AG09319 (cell line): ENCODE measurements at regions not wholly inside any gene's neighbourhood (a gene's known extent, or its start where the extent isn't known, plus 50 kb on each side); places are given as distances from the start of the nearest gene placed in this dataset.

Source experiments
- DNase-seq: peaks from one replicate; pipeline ENCODE4 v3.0.0-alpha.2; 2010; ENCODE audit warnings: low read depth; ENCODE audit errors: extremely low read depth
- TF ChIP-seq, protein P1 (sequence below): IDR thresholded peaks from 2 replicates; pipeline ENCODE4 v1.5.1; 2011; ENCODE audit warnings: low read depth, mild to moderate bottlenecking, inconsistent platforms, low read length, moderate library complexity

DNA sequence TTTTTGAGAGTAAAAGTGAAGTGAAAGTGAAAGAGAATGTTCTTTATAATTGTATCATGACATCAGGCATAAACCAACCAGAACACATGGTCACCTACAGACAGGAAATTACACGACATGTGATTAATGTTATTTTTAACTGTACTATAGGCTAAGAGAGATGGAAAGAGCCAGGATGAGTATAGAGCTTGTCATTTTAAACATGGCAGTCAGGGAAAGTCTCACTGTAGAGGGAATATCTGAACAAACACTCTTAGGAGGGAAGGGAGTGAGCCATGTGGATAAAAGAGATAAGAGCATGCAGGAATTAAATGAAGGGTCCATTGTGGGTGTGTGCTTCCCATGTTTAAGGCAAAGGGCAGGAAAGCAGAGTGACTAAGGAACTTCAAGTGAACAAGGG, 599.1 kb upstream of the FAT3 start:
- TF ChIP-seq, protein P1, sequence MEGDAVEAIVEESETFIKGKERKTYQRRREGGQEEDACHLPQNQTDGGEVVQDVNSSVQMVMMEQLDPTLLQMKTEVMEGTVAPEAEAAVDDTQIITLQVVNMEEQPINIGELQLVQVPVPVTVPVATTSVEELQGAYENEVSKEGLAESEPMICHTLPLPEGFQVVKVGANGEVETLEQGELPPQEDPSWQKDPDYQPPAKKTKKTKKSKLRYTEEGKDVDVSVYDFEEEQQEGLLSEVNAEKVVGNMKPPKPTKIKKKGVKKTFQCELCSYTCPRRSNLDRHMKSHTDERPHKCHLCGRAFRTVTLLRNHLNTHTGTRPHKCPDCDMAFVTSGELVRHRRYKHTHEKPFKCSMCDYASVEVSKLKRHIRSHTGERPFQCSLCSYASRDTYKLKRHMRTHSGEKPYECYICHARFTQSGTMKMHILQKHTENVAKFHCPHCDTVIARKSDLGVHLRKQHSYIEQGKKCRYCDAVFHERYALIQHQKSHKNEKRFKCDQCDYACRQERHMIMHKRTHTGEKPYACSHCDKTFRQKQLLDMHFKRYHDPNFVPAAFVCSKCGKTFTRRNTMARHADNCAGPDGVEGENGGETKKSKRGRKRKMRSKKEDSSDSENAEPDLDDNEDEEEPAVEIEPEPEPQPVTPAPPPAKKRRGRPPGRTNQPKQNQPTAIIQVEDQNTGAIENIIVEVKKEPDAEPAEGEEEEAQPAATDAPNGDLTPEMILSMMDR: no peak
- no peak for DNase-seq

GRCh38 chr11:91624021-91624420, 600.6 kb upstream of the FAT3 start:
- DNase-seq: no peak
- TF ChIP-seq, protein P1: no peak

DNA sequence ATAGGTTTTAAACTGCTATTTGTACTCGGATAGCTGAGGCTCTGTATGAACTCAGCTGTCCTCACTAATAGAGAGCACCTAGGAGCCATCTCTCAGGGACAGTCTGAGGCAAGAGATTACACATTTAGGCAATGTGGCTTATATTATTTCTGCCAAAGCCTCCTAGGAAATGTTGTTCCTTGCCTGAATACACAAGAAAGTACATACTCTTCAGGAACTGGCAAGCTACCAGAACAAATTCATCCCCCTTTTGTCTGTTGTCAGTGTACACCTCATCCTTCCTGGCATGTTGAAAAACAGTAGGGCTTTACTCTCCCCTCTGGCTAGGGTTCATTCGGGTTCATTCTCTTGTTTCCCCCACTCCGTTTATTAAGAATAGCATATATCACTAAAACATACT, 615.9 kb upstream of the FAT3 start:
- TF ChIP-seq, protein P1: no peak
- no peak for DNase-seq

GRCh38 chr11:91596111-91596510, 628.5 kb upstream of the FAT3 start:
- DNase-seq: no peak
- TF ChIP-seq, protein P1: no peak

GRCh38 chr11:91591021-91591420, 633.6 kb upstream of the FAT3 start:
- no peak for DNase-seq
- TF ChIP-seq, protein P1: no peak

DNA sequence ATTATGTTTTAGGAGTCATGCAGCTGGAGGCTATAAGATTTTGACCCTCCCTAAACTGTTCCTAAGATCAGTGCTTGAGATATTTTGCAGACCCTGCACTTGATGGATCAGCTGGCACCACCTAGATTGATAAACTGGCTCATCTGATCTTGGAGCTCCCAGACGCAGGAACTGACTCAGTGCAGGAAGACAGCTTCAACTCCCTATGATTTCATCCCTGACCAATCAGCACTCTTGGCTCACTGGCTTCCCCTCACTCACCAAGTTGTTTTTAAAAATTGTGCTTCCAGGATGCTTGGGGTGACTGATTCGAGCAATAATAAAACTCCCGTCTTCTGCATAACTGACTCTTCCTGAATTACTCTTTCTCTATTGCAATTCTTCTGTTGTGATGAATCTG, 637.5 kb upstream of the FAT3 start:
- TF ChIP-seq, protein P1: no peak

DNA sequence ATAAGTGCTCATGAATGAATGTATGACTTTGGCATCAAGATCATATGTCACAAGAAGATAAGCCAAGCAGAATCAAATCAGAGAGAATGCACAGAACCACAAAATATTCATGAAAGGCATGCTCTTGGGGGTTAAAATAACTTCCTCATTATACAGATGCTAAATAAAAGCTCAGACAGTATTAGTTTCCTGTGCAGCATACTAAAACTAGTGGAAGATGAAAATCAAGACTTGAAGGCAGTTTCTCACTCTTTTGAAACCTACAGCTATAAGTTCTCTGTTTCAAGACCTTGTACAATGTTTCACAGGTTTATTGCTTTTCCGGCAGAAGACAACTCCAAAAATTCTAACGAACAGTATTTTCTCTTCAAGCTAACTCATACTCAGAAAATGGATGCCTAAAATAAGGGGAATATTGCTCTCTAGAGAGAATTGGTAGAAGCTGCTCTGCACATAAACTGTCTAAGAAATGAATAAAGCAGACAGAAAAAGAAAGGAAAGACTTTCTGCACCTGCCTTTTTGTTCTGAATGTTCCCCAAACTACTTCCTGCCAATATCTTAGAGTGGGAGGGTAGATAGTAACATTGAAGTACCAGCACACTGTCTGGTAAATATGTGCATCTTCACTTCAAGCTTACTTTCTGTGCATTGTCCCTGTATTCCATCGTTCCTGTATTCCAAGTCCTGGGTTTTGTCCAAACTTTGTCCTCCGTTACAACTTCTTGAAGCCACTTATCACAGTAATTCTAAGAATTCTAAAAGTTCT, 639.4 kb upstream of the FAT3 start:
- no peak for DNase-seq
- TF ChIP-seq, protein P1: no peak

More for the DNA sequence above, 637.5 kb upstream of the FAT3 start:
- DNase-seq: no peak
